Panc1 (cell line): ENCODE measurements at regions not wholly inside any gene's neighbourhood (a gene's known extent, or its start where the extent isn't known, plus 50 kb on each side); places are given as distances from the start of the nearest gene placed in this dataset.

ENCODE experiments used
- ATAC-seq: fragments of 200-7000 bp; cut with Tn5 transposase; 2 replicates; pipeline ENCODE4 v1.9.1; 2020; ENCODE audit warnings: mild to moderate bottlenecking, moderate library complexity
- BruUV-seq: library from RNA; stranded (reverse); fragments of 400-500 nt; replicated peaks from 2 replicates; lab custom pipeline; 2021; lab: Mats Ljungman, UMichigan
- CTCF ChIA-PET: fragments of 300-600 bp; sonication (Branson Sonifier 250); formaldehyde crosslinking; loops from one replicate; lab custom pipeline; 2022; ENCODE audit warnings: antibody characterized with exemption; lab: Charles Lee
- POLR2A ChIA-PET: fragments of 300-600 bp; sonication (Branson Sonifier 250); formaldehyde crosslinking; loops from one replicate; lab custom pipeline; 2022; ENCODE audit warnings: antibody characterized with exemption; lab: Charles Lee
- DNase-seq: peaks from one replicate; pipeline ENCODE4 v3.0.0-alpha.2; 2010; ENCODE audit warnings: low read depth, low spot score
- H3K27ac ChIP-seq: 2 replicates; pipeline ENCODE4 v1.5.1; 2011; ENCODE audit warnings: mild to moderate bottlenecking, low read length, inconsistent platforms
- H3K27me3 ChIP-seq: fragments of 200-500 bp; sonication (Bioruptor generic); 2 replicates; pipeline ENCODE4 v1.6.0; 2014; ENCODE audit warnings: low read length, inconsistent platforms; ENCODE audit not compliant: control insufficient read depth, insufficient read depth
- H3K36me3 ChIP-seq: fragments of 200-500 bp; sonication (Bioruptor generic); 2 replicates; pipeline ENCODE4 v1.5.1; 2014; ENCODE audit warnings: inconsistent platforms, mild to moderate bottlenecking, low read length, moderate library complexity; ENCODE audit not compliant: control insufficient read depth, insufficient read depth
- H3K4me1 ChIP-seq: 2 replicates; pipeline ENCODE4 v1.5.1; 2011; ENCODE audit warnings: inconsistent platforms, mild to moderate bottlenecking, low read length, moderate library complexity; ENCODE audit not compliant: control insufficient read depth, insufficient read depth
- H3K4me3 ChIP-seq, 2 experiments: 2 replicates each; pipeline ENCODE4 v1.5.1; 2011 to 2012; ENCODE audit warnings: low read depth in 2 of 2, low read length in 2 of 2, mild to moderate bottlenecking in 2 of 2, inconsistent platforms in 1 of 2, moderate library complexity in 1 of 2
- H3K9me3 ChIP-seq: fragments of 200-500 bp; sonication (Bioruptor generic); 2 replicates; pipeline ENCODE4 v1.5.1; 2014; ENCODE audit warnings: low read depth, mild to moderate bottlenecking, inconsistent platforms, low read length, moderate library complexity; ENCODE audit not compliant: control insufficient read depth, insufficient read depth
- CTCF ChIP-seq: fragments of 450-650 bp; IDR thresholded peaks from 2 replicates; pipeline ENCODE4 v1.5.1; 2017; ENCODE audit warnings: mild to moderate bottlenecking
- POLR2AphosphoS5 ChIP-seq: IDR thresholded peaks from 2 replicates; pipeline ENCODE4 v1.6.1; 2012; ENCODE audit warnings: mild to moderate bottlenecking, low read depth, low read length, moderate library complexity
- REST ChIP-seq, 2 experiments: IDR thresholded peaks; 2 replicates each; pipeline ENCODE4 v1.6.1; 2011 to 2012; ENCODE audit warnings: low read depth in 2 of 2, control low read depth in 1 of 2, low read length in 1 of 2, mild to moderate bottlenecking in 1 of 2, moderate library complexity in 1 of 2; ENCODE audit not compliant: insufficient read depth in 1 of 2
- SIN3A ChIP-seq: IDR thresholded peaks from 2 replicates; pipeline ENCODE4 v1.6.1; 2012; ENCODE audit warnings: low read depth, mild to moderate bottlenecking, low read length, moderate library complexity, borderline replicate concordance; ENCODE audit not compliant: insufficient read depth
- TCF7L2 ChIP-seq: IDR thresholded peaks from 2 replicates; pipeline ENCODE4 v1.6.1; 2011; ENCODE audit warnings: mild to moderate bottlenecking, low read depth, low read length, inconsistent platforms
- in situ Hi-C: cut with HindIII; loops from 2 replicates; pipeline ENCODE4 v1.10.0; 2016; ENCODE audit warnings: low sequenced_read_pairs, low pct_unique_long_range_greater_than_20kb
- intact Hi-C: fragments of 100-400 bp; cut with micrococcal nuclease; formaldehyde crosslinking; loops from one replicate; pipeline ENCODE4 v1.10.0; 2022; ENCODE audit not compliant: unreplicated experiment

- ChIA-PET CTCF (no interaction called here), POLR2A (no interaction called here)
- no peaks in the 10 kb centered on the region for H3K36me3 ChIP-seq
- H3K4me1 ChIP-seq = no peaks in the 10 kb centered on the region
- H3K9me3 ChIP-seq = no peaks in the 10 kb centered on the region
- no peak overlapping the region for H3K4me3 ChIP-seq
- no peak overlapping the region for H3K27ac ChIP-seq
- DNase-seq (no peak), ATAC-seq (no peak)
- BruUV-seq = no TSS peak
- intact Hi-C loops (no loop called here), in situ Hi-C loops (no loop called here)
- no peak for TF ChIP-seq SIN3A
- TF ChIP-seq REST (IDR thresholded peaks at IDR 0.05; ENCODE audit: insufficient read depth in 1 of 2, low read depth in 2 of 2, low read length in 1 of 2) = no peak
- TF ChIP-seq POLR2AphosphoS5 = no peak
- TF ChIP-seq CTCF = no peak
- no peak for TF ChIP-seq TCF7L2
- H3K27me3 ChIP-seq = no peaks in the 10 kb centered on the region
Measured at GRCh38 chr12:47449797-47450196, 256.0 kb downstream of the RPAP3 start.

GRCh38 chr12:47442310-47442709 is 263.5 kb downstream of the RPAP3 start:
- Histone ChIP-seq H3K27ac (no peak overlapping the region), H3K4me1 (no peaks in the 10 kb centered on the region), H3K36me3 (no peaks in the 10 kb centered on the region), H3K9me3 (no peaks in the 10 kb centered on the region; the same call in 1 of the 2 replicates), H3K4me3 (no peak overlapping the region), H3K27me3 (no peaks in the 10 kb centered on the region)
- ChIA-PET CTCF (no interaction called here), POLR2A (no interaction called here)
- in situ Hi-C loops (no loop called here), intact Hi-C loops (no loop called here)
- no TSS peak for BruUV-seq
- DNase-seq = no peak
- ATAC-seq = no peak
- TF ChIP-seq SIN3A = no peak

- H3K36me3 ChIP-seq = no peaks in the 10 kb centered on the region
- POLR2A ChIA-PET = no interaction called here
- no peak overlapping the region for H3K27ac ChIP-seq
- H3K4me3 ChIP-seq = no peak overlapping the region
- intact Hi-C loops (no loop called here), in situ Hi-C loops (no loop called here)
- H3K4me1 ChIP-seq = no peaks in the 10 kb centered on the region
- no peaks in the 10 kb centered on the region; the same call in 1 of the 2 replicates for H3K9me3 ChIP-seq
- CTCF ChIA-PET = no interaction called here
- ATAC-seq (no peak), DNase-seq (no peak)
- no TSS peak for BruUV-seq
- no peaks in the 10 kb centered on the region for H3K27me3 ChIP-seq
- TF ChIP-seq TCF7L2 (no peak), REST (IDR thresholded peaks at IDR 0.05; ENCODE audit: insufficient read depth in 1 of 2, low read depth in 2 of 2, low read length in 1 of 2) (no peak), SIN3A (no peak), CTCF (no peak)
Measured at GRCh38 chr12:47441490-47441889, 264.3 kb downstream of the RPAP3 start.
